RWPE1 (cell line): ENCODE measurements at regions not wholly inside any gene's neighbourhood (a gene's known extent, or its start where the extent isn't known, plus 50 kb on each side); places are given as distances from the start of the nearest gene placed in this dataset.

Experiments
- CTCF ChIA-PET: fragments of 350-600 bp; sonication (Branson Sonifier 250); formaldehyde crosslinking; extraction: SDS; loops from one replicate; lab custom pipeline; 2021; lab: Yijun Ruan, JAX
- POLR2A ChIA-PET: fragments of 400-600 bp; formaldehyde crosslinking; extraction: SDS; loops from one replicate; lab custom pipeline; 2020; ENCODE audit warnings: antibody characterized with exemption; ENCODE audit not compliant: low non-redundant PET; lab: Yijun Ruan, JAX
- DNase-seq: peaks from one replicate; pipeline ENCODE4 v3.0.0; 2012; ENCODE audit warnings: low spot score
- H3K27ac ChIP-seq: fragments of 450-650 bp; 2 replicates; pipeline ENCODE4 v1.5.1; 2017
- TF ChIP-seq, protein P1 (sequence below): fragments of 450-650 bp; conservative IDR thresholded peaks from 2 replicates; pipeline ENCODE4 v1.5.1; 2017; ENCODE audit warnings: low read depth, mild to moderate bottlenecking

DNA sequence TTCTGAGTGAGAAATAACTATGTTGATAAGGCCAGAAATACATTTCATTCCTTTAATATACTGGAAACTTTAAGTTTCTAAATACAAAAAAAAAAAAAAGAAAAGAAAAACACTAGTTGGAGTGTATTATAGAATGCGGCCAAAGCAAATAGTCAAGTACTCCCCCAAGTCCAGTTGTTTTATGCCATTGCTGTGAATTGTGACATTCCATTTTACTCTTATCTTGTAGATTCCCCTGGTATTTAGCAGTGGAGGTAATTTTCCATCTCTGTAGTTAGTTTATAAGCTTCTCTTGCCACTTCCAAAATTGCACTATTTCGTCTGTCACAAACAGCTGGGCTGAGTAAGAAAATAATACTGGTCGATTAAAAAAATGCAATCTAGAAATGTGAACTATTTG lies 426.0 kb downstream of the PCDH18 start:
- POLR2A ChIA-PET, result no interaction called here
- CTCF ChIA-PET, result no interaction called here
- H3K27ac ChIP-seq, result no peak overlapping the region
- TF ChIP-seq, protein P1, sequence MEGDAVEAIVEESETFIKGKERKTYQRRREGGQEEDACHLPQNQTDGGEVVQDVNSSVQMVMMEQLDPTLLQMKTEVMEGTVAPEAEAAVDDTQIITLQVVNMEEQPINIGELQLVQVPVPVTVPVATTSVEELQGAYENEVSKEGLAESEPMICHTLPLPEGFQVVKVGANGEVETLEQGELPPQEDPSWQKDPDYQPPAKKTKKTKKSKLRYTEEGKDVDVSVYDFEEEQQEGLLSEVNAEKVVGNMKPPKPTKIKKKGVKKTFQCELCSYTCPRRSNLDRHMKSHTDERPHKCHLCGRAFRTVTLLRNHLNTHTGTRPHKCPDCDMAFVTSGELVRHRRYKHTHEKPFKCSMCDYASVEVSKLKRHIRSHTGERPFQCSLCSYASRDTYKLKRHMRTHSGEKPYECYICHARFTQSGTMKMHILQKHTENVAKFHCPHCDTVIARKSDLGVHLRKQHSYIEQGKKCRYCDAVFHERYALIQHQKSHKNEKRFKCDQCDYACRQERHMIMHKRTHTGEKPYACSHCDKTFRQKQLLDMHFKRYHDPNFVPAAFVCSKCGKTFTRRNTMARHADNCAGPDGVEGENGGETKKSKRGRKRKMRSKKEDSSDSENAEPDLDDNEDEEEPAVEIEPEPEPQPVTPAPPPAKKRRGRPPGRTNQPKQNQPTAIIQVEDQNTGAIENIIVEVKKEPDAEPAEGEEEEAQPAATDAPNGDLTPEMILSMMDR, result no peak
- no peak for DNase-seq

DNA sequence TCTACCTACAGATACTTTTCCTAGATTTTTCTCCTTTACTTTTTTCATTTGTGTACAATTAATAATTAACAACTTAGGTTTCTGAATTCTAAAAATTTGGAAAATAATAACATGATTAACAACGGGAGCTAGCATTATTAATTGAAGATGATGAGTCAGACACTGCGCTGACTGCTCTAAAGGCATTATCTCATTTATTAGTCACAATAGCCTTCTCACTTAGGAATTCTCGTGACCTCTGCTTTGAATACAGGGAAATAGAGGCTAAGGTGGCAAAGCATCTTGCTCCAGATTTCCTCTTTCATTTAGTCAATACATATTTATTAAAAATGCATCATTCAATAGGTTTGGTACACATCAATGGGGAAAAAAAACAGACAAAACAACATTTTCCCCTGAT lies 441.3 kb downstream of the PCDH18 start:
- TF ChIP-seq, protein P1, result no peak
- ChIA-PET POLR2A (no interaction called here), CTCF (no interaction called here)
- DNase-seq, result no peak
- no peak overlapping the region for H3K27ac ChIP-seq

DNA sequence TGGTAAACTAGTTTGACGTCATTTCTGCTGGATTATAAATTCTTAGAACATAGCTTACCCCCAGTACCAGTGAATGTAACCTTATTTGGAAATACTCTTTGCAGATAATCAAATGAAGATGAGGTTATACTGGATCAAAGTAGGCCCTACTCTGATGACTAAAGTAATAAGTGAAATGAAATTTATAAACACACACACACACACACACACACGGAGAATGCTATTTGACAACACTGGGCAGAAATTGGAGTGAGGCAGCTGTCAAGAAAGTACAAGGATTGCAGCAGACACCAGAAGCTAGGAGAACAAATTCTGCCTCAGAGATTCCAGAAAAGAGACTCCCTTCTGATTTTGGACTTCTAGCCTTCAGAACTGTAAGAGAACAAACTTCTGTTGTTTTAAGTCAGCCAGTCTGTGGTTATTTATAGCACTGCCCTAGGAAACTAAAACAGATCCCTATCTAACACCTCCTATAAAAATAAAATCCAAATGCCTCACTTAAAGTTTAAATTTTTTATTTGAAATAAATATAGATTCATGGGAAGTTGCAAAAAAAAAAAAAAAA lies 448.6 kb downstream of the PCDH18 start:
- ChIA-PET CTCF (no interaction called here), POLR2A (no interaction called here)
- no peak for DNase-seq
- TF ChIP-seq, protein P1, result no peak
- no peak overlapping the region for H3K27ac ChIP-seq

DNA sequence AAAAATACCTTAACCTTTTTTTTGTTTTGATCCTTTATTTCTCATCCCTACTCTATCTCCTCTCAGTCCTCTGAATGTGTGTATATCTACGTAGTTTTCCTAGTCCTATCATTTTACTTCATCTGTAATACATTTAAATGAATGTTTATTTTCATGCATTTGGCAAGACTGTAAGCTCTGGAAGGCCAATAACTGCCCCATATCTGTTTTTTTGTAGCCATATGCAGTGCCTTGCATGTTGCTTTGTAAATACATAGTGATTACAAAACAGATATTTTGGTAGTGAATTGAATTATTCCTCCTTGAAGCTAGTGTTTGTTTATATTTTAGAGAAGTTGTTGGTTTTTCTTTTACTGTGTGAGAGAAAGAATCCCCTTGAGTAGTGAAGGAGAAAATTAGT lies 450.2 kb downstream of the PCDH18 start:
- ChIA-PET CTCF (no interaction called here), POLR2A (no interaction called here)
- DNase-seq, result no peak
- TF ChIP-seq, protein P1, result no peak
- H3K27ac ChIP-seq, result no peak overlapping the region

DNA sequence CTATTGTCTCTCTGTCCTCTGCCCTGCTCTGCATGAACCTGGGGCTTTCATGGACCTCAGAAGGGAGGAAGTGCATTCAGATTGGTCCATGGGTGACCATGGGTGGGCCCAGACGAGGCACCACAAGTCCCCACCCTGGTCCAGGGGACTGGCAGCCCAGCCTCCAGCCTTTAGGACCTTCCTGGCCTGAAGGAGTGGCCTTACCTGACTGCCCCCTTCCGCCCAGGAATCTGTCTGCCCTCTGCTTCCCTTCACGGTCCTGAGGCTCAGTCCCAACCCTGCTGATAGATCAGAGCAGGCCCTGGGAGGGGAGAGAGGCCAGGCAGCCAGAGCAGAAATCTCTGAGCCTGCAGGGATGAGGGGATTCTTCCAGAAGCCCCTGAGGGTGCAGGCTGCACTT lies 455.4 kb downstream of the PCDH18 start:
- no peak for DNase-seq
- CTCF ChIA-PET, result interaction anchor here (0.7 kb wide), 2 partner anchors 625 to 951 kb away, joined by 3 to 4 read pairs; no protein-coding TSS in a partner anchor
- POLR2A ChIA-PET, result no interaction called here
- no peak overlapping the region for H3K27ac ChIP-seq
- TF ChIP-seq, protein P1, result no peak

DNA sequence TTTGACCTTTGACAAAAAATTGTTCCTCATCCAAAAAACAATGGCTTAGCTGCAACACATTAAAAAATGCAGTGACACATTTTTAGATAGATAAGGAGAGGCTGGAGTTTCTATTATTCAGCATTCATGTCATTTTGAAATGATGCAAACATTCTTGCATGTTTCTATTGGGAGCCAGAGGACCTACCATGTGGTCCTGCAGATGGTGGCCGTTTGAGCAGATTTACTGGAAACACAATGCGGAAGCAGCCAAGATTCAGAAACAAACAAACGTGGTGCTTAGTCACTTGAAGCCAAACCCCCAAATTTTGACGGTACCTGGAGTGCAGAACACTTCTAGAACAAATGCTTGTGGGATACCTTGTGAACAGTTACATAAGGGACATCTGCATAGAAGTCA lies 456.7 kb downstream of the PCDH18 start:
- H3K27ac ChIP-seq, result no peak overlapping the region
- CTCF ChIA-PET, result no interaction called here
- TF ChIP-seq, protein P1, result no peak
- POLR2A ChIA-PET, result no interaction called here
- no peak for DNase-seq
